HL-60 (cell line): ENCODE measurements at regions not wholly inside any gene's neighbourhood (a gene's known extent, or its start where the extent isn't known, plus 50 kb on each side); places are given as distances from the start of the nearest gene placed in this dataset.

Experiments used
- CTCF ChIP-seq: IDR thresholded peaks from one replicate; pipeline ENCODE4 v1.5.1; 2011; ENCODE audit warnings: low read length, control low read depth, inconsistent platforms; ENCODE audit not compliant: insufficient read depth
- GABPA ChIP-seq: IDR thresholded peaks from 2 replicates; pipeline ENCODE4 v1.6.1; 2012; ENCODE audit warnings: low read depth
- POLR2AphosphoS5 ChIP-seq: IDR thresholded peaks from 2 replicates; pipeline ENCODE4 v1.6.1; 2012; ENCODE audit warnings: low read depth
- REST ChIP-seq: IDR thresholded peaks from 2 replicates; pipeline ENCODE4 v1.6.1; 2012; ENCODE audit warnings: low read depth; ENCODE audit not compliant: insufficient replicate concordance

- TF ChIP-seq REST = no peak
- TF ChIP-seq CTCF = no peak
- no peak for TF ChIP-seq POLR2AphosphoS5
- no peak for TF ChIP-seq GABPA
Measured at GRCh38 chr13:105565136-105565727, 970.2 kb downstream of the EFNB2 start.
